Mammary epithelial cell (primary cell): ENCODE measurements at regions not wholly inside any gene's neighbourhood (a gene's known extent, or its start where the extent isn't known, plus 50 kb on each side); places are given as distances from the start of the nearest gene placed in this dataset.

Source experiments
- CTCF ChIP-seq, 2 donors: IDR thresholded peaks in 1 of 2; conservative IDR thresholded peaks in 1 of 2; 2 replicates each; pipeline ENCODE4 v1.5.1; 2011 to 2012; ENCODE audit warnings: inconsistent platforms in 2 of 2, low read length in 2 of 2, mild to moderate bottlenecking in 2 of 2, control low read depth in 1 of 2, low read depth in 1 of 2; ENCODE audit not compliant: insufficient read depth in 1 of 2; ENCODE audit errors: extremely low read depth in 1 of 2
- EZH2 ChIP-seq: IDR thresholded peaks from 2 replicates; pipeline ENCODE4 v1.6.1; 2012; ENCODE audit warnings: low read length, inconsistent platforms, borderline replicate concordance

GRCh38 chr16:52123061-52123839 is 423.7 kb downstream of the TOX3 start:
- TF ChIP-seq CTCF (conservative IDR thresholded peaks at IDR 0.05 in 1 of 2, IDR thresholded peaks at IDR 0.05 in 1 of 2; ENCODE audit: extremely low read depth in 1 of 2, insufficient read depth in 1 of 2, low read depth in 1 of 2, low read length in 2 of 2) (no peak), EZH2 (no peak)
